HAP-1 (cell line): ENCODE measurements at regions not wholly inside any gene's neighbourhood (a gene's known extent, or its start where the extent isn't known, plus 50 kb on each side); places are given as distances from the start of the nearest gene placed in this dataset.
A peak's percentile ranks its signal among the peaks of the same experiment; 100 is the strongest.
"Not testable (repeated sequence)": the region's sequence is repeated elsewhere in the genome, so short reads cannot be mapped to it uniquely, and the experiment has no call there.

Experiments
- DNase-seq, 2 experiments: peaks; one replicate each; pipeline ENCODE4 v3.0.0-alpha.2; 2016 to 2020; ENCODE audit warnings: low spot score in 2 of 2
- H3K27me3 ChIP-seq: fragments of 250-450 bp; sonication (Bioruptor Pico); 2 replicates; pipeline ENCODE4 v1.5.1; 2020; ENCODE audit warnings: low read depth, mild to moderate bottlenecking, moderate library complexity
- H3K36me3 ChIP-seq: fragments of 250-450 bp; sonication (Bioruptor Pico); replicated peaks from 2 replicates; pipeline ENCODE4 v1.5.1; 2020; ENCODE audit warnings: mild to moderate bottlenecking
- H3K4me1 ChIP-seq: fragments of 250-450 bp; sonication (Bioruptor Pico); 2 replicates; pipeline ENCODE4 v1.5.1; 2020; ENCODE audit warnings: mild to moderate bottlenecking
- H3K4me3 ChIP-seq: fragments of 250-450 bp; sonication (Bioruptor Pico); 2 replicates; pipeline ENCODE4 v1.5.1; 2020; ENCODE audit warnings: mild to moderate bottlenecking, moderate library complexity
- H3K9me3 ChIP-seq: fragments of 250-450 bp; sonication (Bioruptor Pico); 2 replicates; pipeline ENCODE4 v1.5.1; 2020; ENCODE audit warnings: mild to moderate bottlenecking, moderate library complexity
- in situ Hi-C: fragments of 300-500 bp; cut with MboI; formaldehyde crosslinking; loops from 3 replicates; pipeline ENCODE4 v1.14.3; 2020; ENCODE audit warnings: low sequenced_read_pairs, inconsistent platforms, mixed read lengths

DNA sequence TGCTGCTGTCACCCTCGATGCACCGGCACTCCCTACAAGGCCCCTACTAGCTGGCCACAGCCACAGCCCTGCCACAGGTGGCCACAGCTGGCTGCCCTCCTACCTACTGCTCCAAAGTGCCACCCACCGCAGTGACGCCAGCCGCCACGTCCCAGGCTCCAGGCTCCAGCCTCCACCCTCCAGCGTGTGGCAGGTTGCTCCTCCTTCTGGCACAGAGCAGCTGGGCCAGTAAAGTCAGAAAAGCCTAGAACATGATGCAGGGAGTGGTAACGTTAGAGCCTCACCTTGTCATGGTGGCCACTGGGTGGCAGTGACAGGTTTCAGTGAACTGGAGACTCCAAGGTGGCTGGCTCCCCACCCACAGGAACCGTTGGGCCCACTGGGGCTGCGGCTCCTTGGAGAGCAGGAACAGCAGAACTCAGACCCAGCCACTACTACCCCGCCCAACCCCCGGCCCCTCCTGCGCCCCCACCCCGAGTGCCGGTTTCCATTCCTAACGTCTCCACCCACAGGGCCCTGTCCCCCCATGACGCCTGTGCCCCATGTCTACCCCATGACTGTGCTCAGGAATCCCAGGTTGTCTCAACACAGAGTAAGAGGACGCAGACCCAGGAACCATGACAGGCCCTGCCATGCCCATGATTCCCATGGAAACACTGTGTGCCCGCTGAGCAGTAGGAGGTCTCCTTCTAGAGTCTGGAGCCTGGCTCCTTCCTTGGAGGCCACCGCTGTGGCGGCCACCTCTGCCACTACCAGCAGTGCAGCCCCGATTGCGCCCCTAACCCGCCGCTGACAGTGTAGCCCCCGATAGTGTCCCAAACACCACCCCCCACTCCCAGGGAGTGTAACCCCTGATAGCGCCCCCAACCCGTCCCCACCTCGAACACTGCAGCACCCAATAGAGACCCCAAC is 52.3 kb upstream of the ZNF33B start:
- Histone ChIP-seq H3K4me3 (no peak overlapping the region), H3K27me3 (no peaks in the 10 kb centered on the region), H3K4me1 (no peaks in the 10 kb centered on the region), H3K36me3 (no peaks in the 10 kb centered on the region), H3K9me3 (no peaks in the 10 kb centered on the region)
- DNase-seq, result peak in 1 of 2 experiments; percentile 9
- in situ Hi-C loops, result no loop called here

DNA sequence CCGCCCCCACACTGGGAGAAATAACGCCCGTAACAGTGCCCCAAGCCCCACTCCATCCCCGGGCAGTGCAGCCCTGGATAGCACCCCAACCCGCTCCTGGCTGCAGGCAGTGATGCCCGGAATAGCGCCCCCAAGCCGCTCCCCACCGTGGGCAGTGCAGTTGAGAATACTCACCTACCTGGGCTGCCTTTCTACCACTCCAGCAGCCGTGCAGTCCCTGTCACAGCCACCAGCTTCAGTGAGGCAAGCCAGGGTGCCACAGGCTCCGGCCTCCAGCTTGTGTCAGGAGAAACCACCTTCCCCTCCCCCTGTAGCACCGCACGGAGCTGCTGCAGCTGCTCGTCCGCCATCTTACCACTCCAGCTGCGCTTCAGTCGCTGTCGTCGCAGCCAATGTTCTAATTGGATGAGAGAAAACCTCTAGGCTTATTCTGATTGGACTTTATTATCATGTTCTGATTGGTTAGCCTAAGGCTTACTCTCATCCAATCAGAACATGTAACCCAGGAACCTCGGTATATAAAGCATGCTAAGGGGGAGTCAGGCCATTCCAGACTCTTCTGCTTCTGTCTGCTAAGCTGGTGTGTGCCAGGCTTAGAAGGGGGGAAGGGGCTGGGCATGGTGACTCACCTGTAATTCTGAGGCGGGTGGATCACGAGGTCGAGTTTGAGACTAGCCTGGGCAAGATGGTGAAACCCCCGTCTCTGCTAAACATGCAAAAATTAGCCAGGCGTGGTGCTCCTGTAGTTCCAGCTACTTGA is 53.2 kb upstream of the ZNF33B start:
- no peaks in the 10 kb centered on the region for H3K36me3 ChIP-seq
- DNase-seq, result no peak
- no peak overlapping the region for H3K4me3 ChIP-seq
- no peaks in the 10 kb centered on the region for H3K27me3 ChIP-seq
- no peaks in the 10 kb centered on the region for H3K9me3 ChIP-seq
- no peaks in the 10 kb centered on the region for H3K4me1 ChIP-seq
- in situ Hi-C loops, result no loop called here

DNA sequence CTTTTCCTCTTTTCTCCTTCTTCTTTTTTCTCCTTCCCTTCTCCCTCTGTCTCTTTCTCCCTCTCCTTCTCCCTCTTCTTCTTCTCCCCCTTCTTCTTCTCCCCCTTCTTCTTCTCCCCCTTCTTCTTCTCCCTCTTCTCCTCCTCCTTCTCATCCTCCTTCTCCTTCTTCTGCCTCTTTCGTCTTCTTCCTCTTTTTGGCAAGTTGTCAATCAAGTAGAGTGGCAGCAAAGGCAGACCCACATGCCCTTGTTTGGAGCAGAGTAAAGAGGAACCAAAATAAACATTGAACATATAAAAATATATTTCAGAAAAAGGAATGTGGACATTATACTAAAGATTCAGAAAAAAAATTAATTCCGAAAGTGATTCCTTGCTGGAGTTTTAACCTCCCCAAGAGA is 59.6 kb upstream of the ZNF33B start:
- Histone ChIP-seq H3K36me3 (no peaks in the 10 kb centered on the region), H3K9me3 (no peaks in the 10 kb centered on the region), H3K27me3 (0 out of 2 replicates have a peak, but pooled peaks cover 3% of the 10 kb centered on the region), H3K4me3 (no peak overlapping the region), H3K4me1 (no peaks in the 10 kb centered on the region)
- no peak for DNase-seq
- in situ Hi-C loops, result no loop called here

DNA sequence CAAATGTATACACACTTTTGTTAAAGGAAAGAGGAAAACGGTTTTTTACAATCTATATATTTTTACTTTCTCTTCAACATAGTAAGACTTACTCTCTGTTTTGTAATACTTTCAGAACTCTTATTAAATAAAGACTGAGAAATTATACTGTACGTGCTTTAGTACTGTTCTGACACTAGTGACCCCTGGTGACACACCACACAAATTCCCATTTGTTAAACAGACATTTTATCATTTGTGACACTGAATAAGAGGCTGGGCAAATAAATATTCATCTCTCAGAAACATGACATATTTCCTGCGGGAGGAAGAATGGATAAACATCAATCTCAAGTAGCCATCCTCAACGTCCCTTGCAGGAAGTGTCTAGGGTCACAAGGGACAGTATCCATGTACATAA is 68.9 kb upstream of the ZNF33B start:
- no peaks in the 10 kb centered on the region for H3K9me3 ChIP-seq
- H3K4me1 ChIP-seq, result no peaks in the 10 kb centered on the region
- H3K4me3 ChIP-seq, result no peak overlapping the region
- no peak for DNase-seq
- no peaks in the 10 kb centered on the region for H3K36me3 ChIP-seq
- H3K27me3 ChIP-seq, result no peaks in the 10 kb centered on the region
- in situ Hi-C loops, result no loop called here

DNA sequence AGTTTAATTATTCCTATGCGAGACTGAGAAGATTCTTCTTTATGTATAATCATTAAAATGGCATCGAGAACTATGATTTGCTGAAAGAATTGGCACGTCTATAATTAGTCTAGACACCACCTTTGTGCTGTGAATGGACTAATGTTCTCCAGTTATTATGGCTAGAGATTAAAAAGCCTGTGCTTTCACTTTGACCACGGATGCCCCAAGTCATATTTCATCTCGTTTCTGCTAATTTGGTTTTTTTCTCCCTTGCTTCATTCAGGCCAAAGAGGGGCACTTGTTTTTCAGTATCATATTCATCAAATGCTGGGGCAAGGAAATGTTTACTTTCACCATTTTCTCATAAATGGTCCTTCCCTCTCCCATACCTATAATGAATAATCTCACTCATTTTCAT is 63.3 kb upstream of the BMS1 start:
- H3K36me3 ChIP-seq, H3K4me3 ChIP-seq, H3K4me1 ChIP-seq, H3K27me3 ChIP-seq, in situ Hi-C loops, H3K9me3 ChIP-seq, DNase-seq: not testable (repeated sequence)

DNA sequence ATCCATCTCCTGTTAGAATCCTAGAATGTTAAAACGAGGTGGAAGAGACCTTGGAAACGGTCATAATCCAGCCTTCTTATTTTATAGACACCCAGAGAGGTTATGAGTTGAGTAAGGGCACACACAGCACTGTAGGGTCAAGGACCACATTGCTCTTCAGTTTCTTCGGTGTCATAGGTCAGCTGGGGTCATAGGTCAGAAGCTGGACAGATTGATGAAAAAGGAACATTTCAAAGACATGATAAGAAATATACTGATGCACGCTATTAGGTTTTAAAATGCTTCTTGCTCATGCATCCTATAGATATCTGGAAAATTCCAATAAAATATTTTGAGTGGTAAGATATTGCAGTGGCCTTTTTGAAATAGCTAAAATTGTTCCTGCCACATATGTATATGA is 60.0 kb upstream of the BMS1 start:
- in situ Hi-C loops, result no loop called here
- Histone ChIP-seq H3K27me3 (no peaks in the 10 kb centered on the region), H3K4me1 (no peaks in the 10 kb centered on the region), H3K9me3 (no peaks in the 10 kb centered on the region), H3K36me3 (no peaks in the 10 kb centered on the region), H3K4me3 (no peak overlapping the region)
- no peak for DNase-seq

DNA sequence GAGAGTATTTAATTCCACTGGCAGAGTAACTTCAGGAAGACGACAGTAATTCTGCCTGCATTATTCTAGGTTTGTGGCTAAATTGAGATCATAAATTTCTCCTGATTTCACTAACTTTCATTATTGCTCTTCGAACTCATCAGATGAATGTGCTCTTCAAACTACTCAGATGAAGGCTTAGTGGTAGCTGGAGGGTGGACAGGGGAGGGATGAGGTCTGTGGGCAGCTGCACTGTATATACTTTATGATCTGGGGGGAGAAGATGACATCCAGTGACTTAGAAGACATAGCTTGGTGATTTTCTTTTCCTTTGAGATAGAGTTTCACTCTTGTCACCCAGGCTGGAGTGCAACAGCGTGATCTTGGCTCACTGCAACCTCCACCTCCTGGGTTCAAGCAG is 59.0 kb upstream of the BMS1 start:
- DNase-seq, in situ Hi-C loops, H3K27me3 ChIP-seq: not testable (repeated sequence)

DNA sequence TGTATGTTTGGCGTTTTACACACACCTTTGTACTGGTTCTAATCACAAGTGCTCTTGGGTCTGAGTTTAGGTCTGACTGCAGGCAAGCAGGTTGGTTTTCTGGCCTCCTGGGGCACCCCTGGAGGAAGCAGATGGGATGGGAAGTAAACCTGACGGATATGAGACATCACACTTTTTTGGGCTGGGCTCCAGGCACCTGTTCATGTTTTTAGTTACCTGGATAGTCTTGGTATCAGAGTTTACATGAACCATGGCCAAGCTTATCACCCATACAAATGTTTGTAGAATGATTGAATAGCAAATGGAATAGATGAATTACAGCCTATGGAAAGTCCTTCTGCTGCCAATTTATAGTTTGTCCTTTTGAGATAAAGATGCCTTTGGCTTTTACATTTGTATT is 57.9 kb upstream of the BMS1 start:
- H3K4me3 ChIP-seq, H3K9me3 ChIP-seq, in situ Hi-C loops, H3K36me3 ChIP-seq, H3K4me1 ChIP-seq, DNase-seq, H3K27me3 ChIP-seq: not testable (repeated sequence)

More for the DNA sequence above, 59.0 kb upstream of the BMS1 start:
- H3K4me1 ChIP-seq, H3K36me3 ChIP-seq, H3K9me3 ChIP-seq, H3K4me3 ChIP-seq: not testable (repeated sequence)

DNA sequence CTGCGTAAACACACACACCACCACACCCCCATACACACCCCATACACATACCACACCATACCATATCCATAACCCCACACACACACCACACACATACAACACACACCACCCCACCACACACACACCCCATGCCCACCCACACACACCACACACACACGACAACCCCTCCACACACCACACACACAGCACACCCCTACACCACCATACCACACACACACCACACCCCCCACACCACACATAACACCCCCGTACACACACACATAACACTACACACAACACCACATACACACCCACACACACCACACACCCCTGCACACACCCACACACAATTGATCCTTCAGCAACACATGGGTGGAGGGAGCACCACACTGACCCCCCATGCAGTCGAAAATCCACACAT is 50.3 kb upstream of the BMS1 start:
- Histone ChIP-seq H3K4me3 (no peak overlapping the region), H3K36me3 (no peaks in the 10 kb centered on the region), H3K27me3 (no peaks in the 10 kb centered on the region), H3K9me3 (no peaks in the 10 kb centered on the region), H3K4me1 (no peaks in the 10 kb centered on the region)
- in situ Hi-C loops, result no loop called here
- no peak for DNase-seq
